H9 (cell line): ENCODE measurements at regions not wholly inside any gene's neighbourhood (a gene's known extent, or its start where the extent isn't known, plus 50 kb on each side); places are given as distances from the start of the nearest gene placed in this dataset.

ENCODE experiments used
- DNase-seq: peaks from one replicate; pipeline ENCODE4 v3.0.0-alpha.2; 2017
- H2AFZ ChIP-seq: one replicate; pipeline ENCODE4 v1.6.1; 2013; ENCODE audit warnings: mild to moderate bottlenecking, low read length, control low read depth, moderate library complexity
- H2AK5ac ChIP-seq: 2 replicates; pipeline ENCODE4 v1.6.1; 2013; ENCODE audit warnings: low read length, control low read depth, mixed read lengths; ENCODE audit not compliant: insufficient read length
- H2BK120ac ChIP-seq: one replicate; pipeline ENCODE4 v1.6.1; 2013; ENCODE audit warnings: low read depth, mild to moderate bottlenecking, low read length, control low read depth, inconsistent platforms; ENCODE audit not compliant: poor library complexity, severe bottlenecking
- H2BK12ac ChIP-seq: 2 replicates; pipeline ENCODE4 v1.6.1; 2013; ENCODE audit warnings: low read length, control low read depth, mixed read lengths, low read depth; ENCODE audit not compliant: insufficient read length
- H2BK15ac ChIP-seq: 2 replicates; pipeline ENCODE4 v1.6.1; 2013; ENCODE audit warnings: low read depth, low read length, control low read depth
- H2BK20ac ChIP-seq: one replicate; pipeline ENCODE4 v1.6.1; 2013; ENCODE audit warnings: low read depth, mild to moderate bottlenecking, low read length, control low read depth, inconsistent platforms; ENCODE audit not compliant: poor library complexity, severe bottlenecking
- H2BK5ac ChIP-seq: 2 replicates; pipeline ENCODE4 v1.6.1; 2013; ENCODE audit warnings: low read length, control low read depth, mixed read lengths; ENCODE audit not compliant: insufficient read length
- H3K14ac ChIP-seq: 2 replicates; pipeline ENCODE4 v1.6.1; 2013; ENCODE audit warnings: low read length, control low read depth; ENCODE audit not compliant: insufficient read depth
- H3K18ac ChIP-seq: 2 replicates; pipeline ENCODE4 v1.6.1; 2013; ENCODE audit warnings: low read depth, mild to moderate bottlenecking, mixed read lengths, low read length, control low read depth; ENCODE audit not compliant: insufficient read length
- H3K23ac ChIP-seq: 2 replicates; pipeline ENCODE4 v1.6.1; 2013; ENCODE audit warnings: low read length, control low read depth, mixed read lengths, low read depth; ENCODE audit not compliant: insufficient read length
- H3K23me2 ChIP-seq: 2 replicates; pipeline ENCODE4 v1.6.1; 2013; ENCODE audit warnings: low read depth, mild to moderate bottlenecking, mixed read lengths, low read length, control low read depth; ENCODE audit not compliant: insufficient read length, poor library complexity, severe bottlenecking
- H3K27ac ChIP-seq: 2 replicates; pipeline ENCODE4 v1.5.1; 2013; ENCODE audit warnings: low read length, control low read depth, mixed read lengths, low read depth; ENCODE audit not compliant: insufficient read length
- H3K27me3 ChIP-seq: 2 replicates; pipeline ENCODE4 v1.6.1; 2013; ENCODE audit warnings: low read length, control low read depth, inconsistent platforms; ENCODE audit not compliant: insufficient read depth
- H3K4ac ChIP-seq: 2 replicates; pipeline ENCODE4 v1.6.1; 2013; ENCODE audit warnings: low read depth, mild to moderate bottlenecking, control low read depth, inconsistent platforms, low read length, moderate library complexity
- H3K4me1 ChIP-seq: 2 replicates; pipeline ENCODE4 v1.6.1; 2013; ENCODE audit warnings: low read length, control low read depth, inconsistent platforms; ENCODE audit not compliant: insufficient read depth
- H3K4me2 ChIP-seq: 2 replicates; pipeline ENCODE4 v1.6.1; 2013; ENCODE audit warnings: low read length, control low read depth, mixed read lengths; ENCODE audit not compliant: insufficient read length, insufficient read depth
- H3K56ac ChIP-seq: 2 replicates; pipeline ENCODE4 v1.6.1; 2013; ENCODE audit warnings: low read depth, mild to moderate bottlenecking, mixed read lengths, low read length, control low read depth; ENCODE audit not compliant: insufficient read length
- H3K79me1 ChIP-seq: 2 replicates; pipeline ENCODE4 v1.6.1; 2013; ENCODE audit warnings: low read depth, mild to moderate bottlenecking, moderate library complexity, low read length, control low read depth, inconsistent platforms; ENCODE audit not compliant: insufficient read depth, poor library complexity, severe bottlenecking
- H3K79me2 ChIP-seq: 2 replicates; pipeline ENCODE4 v1.6.1; 2013; ENCODE audit warnings: low read length, control low read depth, inconsistent platforms; ENCODE audit not compliant: insufficient read depth
- H3K9ac ChIP-seq: 2 replicates; pipeline ENCODE4 v1.6.1; 2013; ENCODE audit warnings: low read length, control low read depth, mixed read lengths; ENCODE audit not compliant: insufficient read length; ENCODE audit errors: extremely low read depth
- H3K9me3 ChIP-seq: one replicate; pipeline ENCODE4 v1.6.1; 2013; ENCODE audit warnings: low read depth, low read length, inconsistent platforms; ENCODE audit not compliant: control insufficient read depth
- H3T11ph ChIP-seq: one replicate; pipeline ENCODE4 v1.6.1; 2013; ENCODE audit warnings: mild to moderate bottlenecking, low read length, control low read depth, inconsistent platforms
- H4K20me1 ChIP-seq: one replicate; pipeline ENCODE4 v1.6.1; 2013; ENCODE audit not compliant: control insufficient read depth, insufficient read length, insufficient read depth
- H4K5ac ChIP-seq: 2 replicates; pipeline ENCODE4 v1.6.1; 2013; ENCODE audit warnings: low read depth, mild to moderate bottlenecking, mixed read lengths, low read length, control low read depth; ENCODE audit not compliant: insufficient read length
- H4K8ac ChIP-seq: replicated peaks from 2 replicates; pipeline ENCODE4 v1.6.1; 2013; ENCODE audit warnings: low read length, control low read depth, mixed read lengths, low read depth; ENCODE audit not compliant: insufficient read length
- H4K91ac ChIP-seq: 2 replicates; pipeline ENCODE4 v1.6.1; 2013; ENCODE audit warnings: low read depth, mild to moderate bottlenecking, moderate library complexity, mixed read lengths, low read length, control low read depth; ENCODE audit not compliant: insufficient read length
- H3K27ac Mint-ChIP-seq, 3 experiments: 2 replicates in 2 of 3; 3 replicates in 1 of 3; pipeline ENCODE4 v1.8.0; 2020 to 2021; ENCODE audit warnings: mixed read lengths in 3 of 3, mild to moderate bottlenecking in 1 of 3, moderate library complexity in 1 of 3
- H3K27me3 Mint-ChIP-seq: 2 replicates; pipeline ENCODE4 v1.8.0; 2021; ENCODE audit warnings: low read depth, mild to moderate bottlenecking, moderate library complexity, mixed read lengths
- H3K36me3 Mint-ChIP-seq, 3 experiments: 2 replicates in 2 of 3; 3 replicates in 1 of 3; pipeline ENCODE4 v1.8.0; 2020 to 2021; ENCODE audit warnings: low read depth in 3 of 3, mixed read lengths in 3 of 3; ENCODE audit not compliant: insufficient read depth in 1 of 3
- H3K4me1 Mint-ChIP-seq, 2 experiments: 2 replicates each; pipeline ENCODE4 v1.8.0; 2020; ENCODE audit warnings: mixed read lengths in 2 of 2
- H3K4me3 Mint-ChIP-seq, 2 experiments: 2 replicates in 1 of 2; 3 replicates in 1 of 2; pipeline ENCODE4 v1.8.0; 2020 to 2021; ENCODE audit warnings: mild to moderate bottlenecking in 2 of 2, mixed read lengths in 2 of 2, moderate library complexity in 1 of 2
- H3K9me3 Mint-ChIP-seq, 2 experiments: 2 replicates in 1 of 2; 3 replicates in 1 of 2; pipeline ENCODE4 v1.8.0; 2020; ENCODE audit warnings: mild to moderate bottlenecking in 2 of 2, mixed read lengths in 2 of 2, moderate library complexity in 1 of 2
- CTCF ChIP-seq: fragments of 200-600 bp; sonication (generic); conservative IDR thresholded peaks from 3 replicates; pipeline ENCODE4 v1.8.0; 2021; ENCODE audit warnings: antibody characterized with exemption, mild to moderate bottlenecking
- WGBS: extraction: QIAGEN DNeasy Blood & Tissue Kit; methylation state at CpG from one replicate; pipeline ENCODE4 v1.1.7; 2013; ENCODE audit warnings: missing lambda C conversion rate, low lambda C conversion rate, mixed read lengths; ENCODE audit not compliant: insufficient read length; ENCODE audit errors: extremely low coverage; 5-methylcytosine and 5-hydroxymethylcytosine counted together

GRCh38 chr1:164983023-164983650 is 373.4 kb downstream of the LMX1A start:
- H3K56ac ChIP-seq, result no peak overlapping the region
- no peak overlapping the region for H3K4me2 ChIP-seq
- no peaks in the 10 kb centered on the region for H3K79me1 ChIP-seq
- no peak overlapping the region for H2AK5ac ChIP-seq
- DNase-seq, result peak; percentile 46
- no peaks in the 10 kb centered on the region for H3K4me1 ChIP-seq
- no peaks in the 10 kb centered on the region for H3K27me3 ChIP-seq
- no peak overlapping the region for H4K91ac ChIP-seq
- H2BK15ac ChIP-seq, result no peak overlapping the region
- H3K23me2 ChIP-seq, result no peaks in the 10 kb centered on the region
- no peak overlapping the region for H4K8ac ChIP-seq
- no peak overlapping the region for H3K27ac ChIP-seq
- H2AFZ ChIP-seq, result no peak overlapping the region
- Mint-ChIP-seq H3K4me1 (peaks cover 4 to 7% of the 10 kb centered on the region in 2 experiments; a peak in 3 of 4 replicates), H3K27ac (no peak overlapping the region), H3K27me3 (peaks cover 80% of the 10 kb centered on the region), H3K4me3 (no peak overlapping the region), H3K36me3 (no peaks in the 10 kb centered on the region), H3K9me3 (no peaks in the 10 kb centered on the region)
- no peak overlapping the region for H2BK5ac ChIP-seq
- no peaks in the 10 kb centered on the region for H3K9me3 ChIP-seq
- TF ChIP-seq CTCF, result no peak
- H3K23ac ChIP-seq, result no peak overlapping the region
- no peak overlapping the region for H3K4ac ChIP-seq
- WGBS, result no CpG with 5 or more reads among the region's 3 CpGs
- H3K79me2 ChIP-seq, result no peaks in the 10 kb centered on the region
- no peak overlapping the region for H3K18ac ChIP-seq
- no peak overlapping the region for H2BK120ac ChIP-seq
- H4K20me1 ChIP-seq, result no peaks in the 10 kb centered on the region
- no peak overlapping the region for H2BK12ac ChIP-seq
- H3K14ac ChIP-seq, result no peak overlapping the region
- H3K9ac ChIP-seq, result no peak overlapping the region
- no peak overlapping the region for H3T11ph ChIP-seq
- H4K5ac ChIP-seq, result no peak overlapping the region
- H2BK20ac ChIP-seq, result no peak overlapping the region
